ENCODE measurements at regions not wholly inside any gene's neighbourhood (a gene's known extent, or its start where the extent isn't known, plus 50 kb on each side); places are given as distances from the start of the nearest gene placed in this dataset.

DNA sequence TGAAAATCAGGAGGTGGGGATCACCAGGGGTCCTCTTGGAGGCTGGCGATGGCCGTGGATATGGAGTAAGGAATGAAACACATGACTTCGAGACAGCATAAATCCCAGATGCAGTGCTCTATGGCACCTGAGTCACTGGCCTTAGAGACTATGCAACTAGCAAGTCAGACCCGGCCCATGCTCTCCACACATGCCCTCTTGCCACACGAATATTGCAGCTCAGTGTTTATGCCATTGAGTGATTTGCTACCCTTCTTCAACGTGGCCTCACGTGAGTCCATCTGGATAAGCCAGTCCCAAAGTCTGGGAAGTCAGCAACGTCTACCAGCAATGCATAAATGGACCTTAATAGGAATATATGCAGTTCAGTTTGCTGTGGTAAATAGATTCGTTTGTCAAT is 466.3 kb downstream of the CD83 start:
- TF ChIP-seq, protein P1, sequence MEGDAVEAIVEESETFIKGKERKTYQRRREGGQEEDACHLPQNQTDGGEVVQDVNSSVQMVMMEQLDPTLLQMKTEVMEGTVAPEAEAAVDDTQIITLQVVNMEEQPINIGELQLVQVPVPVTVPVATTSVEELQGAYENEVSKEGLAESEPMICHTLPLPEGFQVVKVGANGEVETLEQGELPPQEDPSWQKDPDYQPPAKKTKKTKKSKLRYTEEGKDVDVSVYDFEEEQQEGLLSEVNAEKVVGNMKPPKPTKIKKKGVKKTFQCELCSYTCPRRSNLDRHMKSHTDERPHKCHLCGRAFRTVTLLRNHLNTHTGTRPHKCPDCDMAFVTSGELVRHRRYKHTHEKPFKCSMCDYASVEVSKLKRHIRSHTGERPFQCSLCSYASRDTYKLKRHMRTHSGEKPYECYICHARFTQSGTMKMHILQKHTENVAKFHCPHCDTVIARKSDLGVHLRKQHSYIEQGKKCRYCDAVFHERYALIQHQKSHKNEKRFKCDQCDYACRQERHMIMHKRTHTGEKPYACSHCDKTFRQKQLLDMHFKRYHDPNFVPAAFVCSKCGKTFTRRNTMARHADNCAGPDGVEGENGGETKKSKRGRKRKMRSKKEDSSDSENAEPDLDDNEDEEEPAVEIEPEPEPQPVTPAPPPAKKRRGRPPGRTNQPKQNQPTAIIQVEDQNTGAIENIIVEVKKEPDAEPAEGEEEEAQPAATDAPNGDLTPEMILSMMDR (IDR thresholded peaks at IDR 0.05; ENCODE audit: insufficient read depth in 1 of 2, low read depth in 1 of 2, low read length in 1 of 2, severe bottlenecking in 1 of 2, unreplicated experiment in 1 of 2): no peak
- ChIA-PET POLR2A (no interaction called here), CTCF (no interaction called here)
- H3K9me3 ChIP-seq: no peaks in the 10 kb centered on the region
- H3K4me1 Mint-ChIP-seq (ENCODE audit: low read depth, unreplicated experiment): no peaks in the 10 kb centered on the region
- H3K27ac Mint-ChIP-seq (ENCODE audit: unreplicated experiment): no peak overlapping the region
- H3K4me3 ChIP-seq (ENCODE audit: low read depth, low read length): no peak overlapping the region
- H3K27me3 ChIP-seq (replicated peaks; ENCODE audit: control insufficient read depth, insufficient read depth, low read length): no peaks in the 10 kb centered on the region
- H3K4me1 ChIP-seq: no peaks in the 10 kb centered on the region
- peaks cover 2% of the 10 kb centered on the region for H3K27me3 Mint-ChIP-seq (ENCODE audit: insufficient read depth, unreplicated experiment)
- H3K4me3 Mint-ChIP-seq (ENCODE audit: unreplicated experiment): no peak overlapping the region
- H3K36me3 ChIP-seq (ENCODE audit: control insufficient read depth, insufficient read depth, low read length): no peaks in the 10 kb centered on the region
- H3K9me3 Mint-ChIP-seq (ENCODE audit: unreplicated experiment): no peaks in the 10 kb centered on the region
- DNase-seq: no peak
- BruUV-seq (replicated peaks): no TSS peak
- no peaks in the 10 kb centered on the region for H3K36me3 Mint-ChIP-seq (ENCODE audit: insufficient read depth, unreplicated experiment)
- intact Hi-C loops (cut with micrococcal nuclease; ENCODE audit: unreplicated experiment): no loop called here

- Histone ChIP-seq H3K4me1 (no peaks in the 10 kb centered on the region), H3K9me3 (no peaks in the 10 kb centered on the region), H3K4me3 (ENCODE audit: low read depth, low read length) (no peak overlapping the region), H3K27me3 (replicated peaks; ENCODE audit: control insufficient read depth, insufficient read depth, low read length) (no peaks in the 10 kb centered on the region), H3K36me3 (ENCODE audit: control insufficient read depth, insufficient read depth, low read length) (no peaks in the 10 kb centered on the region)
- Mint-ChIP-seq H3K4me3 (ENCODE audit: unreplicated experiment) (no peak overlapping the region), H3K27me3 (ENCODE audit: insufficient read depth, unreplicated experiment) (peaks cover 2% of the 10 kb centered on the region), H3K9me3 (ENCODE audit: unreplicated experiment) (no peaks in the 10 kb centered on the region), H3K36me3 (ENCODE audit: insufficient read depth, unreplicated experiment) (no peaks in the 10 kb centered on the region), H3K4me1 (ENCODE audit: low read depth, unreplicated experiment) (no peaks in the 10 kb centered on the region), H3K27ac (ENCODE audit: unreplicated experiment) (no peak overlapping the region)
- intact Hi-C loops (cut with micrococcal nuclease; ENCODE audit: unreplicated experiment): no loop called here
- POLR2A ChIA-PET: no interaction called here
- no TSS peak for BruUV-seq (replicated peaks)
- CTCF ChIA-PET: no interaction called here
- peak in 1 of 2 experiments; percentile 4 for DNase-seq
- TF ChIP-seq, protein P1 (IDR thresholded peaks at IDR 0.05; ENCODE audit: insufficient read depth in 1 of 2, low read depth in 1 of 2, low read length in 1 of 2, severe bottlenecking in 1 of 2, unreplicated experiment in 1 of 2): peak in 1 of 2 experiments; percentile 19
These were observed 466.9 kb downstream of the CD83 start for GRCh38 chr6:14584450-14584849.

DNA sequence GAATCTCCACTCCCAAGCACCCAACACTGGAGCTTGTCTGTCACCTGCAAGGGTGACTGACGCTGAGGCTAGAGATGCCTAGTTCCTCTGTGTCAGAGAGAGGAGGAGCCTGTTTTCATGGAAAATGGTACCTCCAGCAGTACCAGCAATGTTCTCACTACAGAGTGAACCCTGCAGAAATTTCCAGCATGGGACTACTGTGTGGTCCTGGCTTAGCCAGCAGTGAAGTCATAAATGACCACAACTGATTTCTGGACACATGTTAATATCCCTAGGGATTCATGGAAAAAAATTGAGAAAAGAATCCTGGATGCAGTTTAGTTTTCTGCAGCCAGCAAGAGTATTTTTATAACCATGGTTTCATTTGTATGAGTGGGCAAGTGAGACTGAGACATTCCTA is 468.1 kb downstream of the CD83 start:
- CTCF ChIA-PET: no interaction called here
- no peak overlapping the region for H3K27ac Mint-ChIP-seq (ENCODE audit: unreplicated experiment)

More for the DNA sequence above, 468.1 kb downstream of the CD83 start:
- no peak for DNase-seq
- H3K9me3 Mint-ChIP-seq (ENCODE audit: unreplicated experiment): no peaks in the 10 kb centered on the region
- no peak overlapping the region for H3K4me3 Mint-ChIP-seq (ENCODE audit: unreplicated experiment)
- H3K27me3 ChIP-seq (replicated peaks; ENCODE audit: control insufficient read depth, insufficient read depth, low read length): no peaks in the 10 kb centered on the region
- no peaks in the 10 kb centered on the region for H3K36me3 ChIP-seq (ENCODE audit: control insufficient read depth, insufficient read depth, low read length)
- H3K4me3 ChIP-seq (ENCODE audit: low read depth, low read length): no peak overlapping the region
- TF ChIP-seq, protein P1 (IDR thresholded peaks at IDR 0.05; ENCODE audit: insufficient read depth in 1 of 2, low read depth in 1 of 2, low read length in 1 of 2, severe bottlenecking in 1 of 2, unreplicated experiment in 1 of 2): no peak
- intact Hi-C loops (cut with micrococcal nuclease; ENCODE audit: unreplicated experiment): no loop called here
- H3K27me3 Mint-ChIP-seq (ENCODE audit: insufficient read depth, unreplicated experiment): peaks cover 2% of the 10 kb centered on the region
- no peaks in the 10 kb centered on the region for H3K4me1 Mint-ChIP-seq (ENCODE audit: low read depth, unreplicated experiment)
- H3K4me1 ChIP-seq: no peaks in the 10 kb centered on the region
- H3K36me3 Mint-ChIP-seq (ENCODE audit: insufficient read depth, unreplicated experiment): no peaks in the 10 kb centered on the region
- POLR2A ChIA-PET: no interaction called here
- H3K9me3 ChIP-seq: no peaks in the 10 kb centered on the region
- no TSS peak for BruUV-seq (replicated peaks)

All from Caco-2 (cell line).